Mesendoderm (in vitro differentiated cells): ENCODE measurements at regions not wholly inside any gene's neighbourhood (a gene's known extent, or its start where the extent isn't known, plus 50 kb on each side); places are given as distances from the start of the nearest gene placed in this dataset.
"Not testable (repeated sequence)": the region's sequence is repeated elsewhere in the genome, so short reads cannot be mapped to it uniquely, and the experiment has no call there.

ENCODE experiments used
- DNase-seq: peaks from one replicate; pipeline ENCODE4 v3.0.0; 2013
- H2AK5ac ChIP-seq: 2 replicates; pipeline ENCODE4 v1.6.1; 2013; ENCODE audit warnings: low read length, inconsistent platforms
- H2BK120ac ChIP-seq: 2 replicates; pipeline ENCODE4 v1.6.1; 2013; ENCODE audit warnings: low read depth, mild to moderate bottlenecking, low read length, moderate library complexity, mixed read lengths
- H2BK15ac ChIP-seq: replicated peaks from 2 replicates; pipeline ENCODE4 v1.6.1; 2013; ENCODE audit warnings: low read depth, mild to moderate bottlenecking, moderate library complexity
- H2BK5ac ChIP-seq: 2 replicates; pipeline ENCODE4 v1.6.1; 2013; ENCODE audit warnings: low read length, inconsistent platforms
- H3K18ac ChIP-seq: 2 replicates; pipeline ENCODE4 v1.6.1; 2013; ENCODE audit warnings: mild to moderate bottlenecking, low read length, mixed read lengths
- H3K23ac ChIP-seq: one replicate; pipeline ENCODE4 v1.6.1; 2013; ENCODE audit warnings: low read length
- H3K27ac ChIP-seq: 2 replicates; pipeline ENCODE4 v1.5.1; 2013; ENCODE audit warnings: low read depth, mild to moderate bottlenecking, inconsistent platforms, low read length, moderate library complexity
- H3K27me3 ChIP-seq: 2 replicates; pipeline ENCODE4 v1.6.1; 2013; ENCODE audit warnings: low read length, control low read depth, mild to moderate bottlenecking, inconsistent platforms; ENCODE audit not compliant: insufficient read depth, poor library complexity
- H3K36me3 ChIP-seq: 2 replicates; pipeline ENCODE4 v1.6.1; 2013; ENCODE audit warnings: low read length, inconsistent platforms; ENCODE audit not compliant: control insufficient read depth, insufficient read depth
- H3K4ac ChIP-seq: one replicate; pipeline ENCODE4 v1.6.1; 2013; ENCODE audit warnings: low read depth, mild to moderate bottlenecking, low read length, moderate library complexity
- H3K4me1 ChIP-seq: 2 replicates; pipeline ENCODE4 v1.6.1; 2013; ENCODE audit warnings: low read depth, low read length, inconsistent platforms; ENCODE audit not compliant: control insufficient read depth
- H3K4me2 ChIP-seq: 2 replicates; pipeline ENCODE4 v1.6.1; 2013; ENCODE audit warnings: low read length
- H3K4me3 ChIP-seq: 2 replicates; pipeline ENCODE4 v1.5.1; 2013; ENCODE audit warnings: mild to moderate bottlenecking, low read length
- H3K56ac ChIP-seq: one replicate; pipeline ENCODE4 v1.6.1; 2013; ENCODE audit warnings: low read length
- H3K79me1 ChIP-seq: 2 replicates; pipeline ENCODE4 v1.6.1; 2013; ENCODE audit warnings: low read length, inconsistent platforms
- H3K79me2 ChIP-seq: 2 replicates; pipeline ENCODE4 v1.6.1; 2013; ENCODE audit warnings: mild to moderate bottlenecking, low read length; ENCODE audit not compliant: control insufficient read depth, insufficient read depth
- H3K9ac ChIP-seq: 2 replicates; pipeline ENCODE4 v1.6.1; 2013; ENCODE audit warnings: low read length, inconsistent platforms
- H4K5ac ChIP-seq: one replicate; pipeline ENCODE4 v1.6.1; 2013; ENCODE audit warnings: low read length
- H4K8ac ChIP-seq: one replicate; pipeline ENCODE4 v1.6.1; 2013; ENCODE audit warnings: low read depth, mild to moderate bottlenecking, control low read depth, low read length, moderate library complexity
- WGBS: extraction: QIAGEN DNeasy Blood & Tissue Kit; methylation state at CpG from one replicate; pipeline ENCODE4 v1.1.7; 2013; ENCODE audit warnings: low lambda C conversion rate, missing lambda C conversion rate; ENCODE audit not compliant: insufficient coverage; ENCODE audit errors: extremely low coverage; 5-methylcytosine and 5-hydroxymethylcytosine counted together

GRCh38 chr14:83298016-83298415 is 1764.4 kb upstream of the SEL1L start:
- H2BK5ac ChIP-seq, H3K4me2 ChIP-seq, H3K18ac ChIP-seq, H3K4me1 ChIP-seq, H3K36me3 ChIP-seq, H3K27me3 ChIP-seq, H4K8ac ChIP-seq, H3K79me2 ChIP-seq, H3K56ac ChIP-seq, H3K4me3 ChIP-seq, DNase-seq, H2BK15ac ChIP-seq, H3K79me1 ChIP-seq, H3K27ac ChIP-seq, H3K4ac ChIP-seq, H3K23ac ChIP-seq, H4K5ac ChIP-seq, H2BK120ac ChIP-seq, H2AK5ac ChIP-seq, H3K9ac ChIP-seq: not testable (repeated sequence)
- no CpG with 5 or more reads among the region's 2 CpGs for WGBS

GRCh38 chr14:83300476-83301064 is 1766.9 kb upstream of the SEL1L start:
- Histone ChIP-seq H2BK5ac (no peak overlapping the region), H3K27ac (no peak overlapping the region), H2BK120ac (no peak overlapping the region), H3K4me1 (no peaks in the 10 kb centered on the region), H2BK15ac (no peak overlapping the region), H3K79me1 (no peaks in the 10 kb centered on the region), H4K8ac (no peak overlapping the region), H3K23ac (no peak overlapping the region), H3K9ac (no peak overlapping the region), H3K4ac (no peak overlapping the region), H3K4me2 (no peak overlapping the region), H3K56ac (no peak overlapping the region), H3K4me3 (no peak overlapping the region), H3K79me2 (no peaks in the 10 kb centered on the region), H2AK5ac (no peak overlapping the region), H4K5ac (no peak overlapping the region), H3K27me3 (no peaks in the 10 kb centered on the region), H3K18ac (no peak overlapping the region), H3K36me3 (no peaks in the 10 kb centered on the region)
- no CpG with 5 or more reads among the region's 1 CpG for WGBS
- DNase-seq: peak; percentile 50

GRCh38 chr14:83301791-83302190 is 1768.1 kb upstream of the SEL1L start:
- peaks cover 1% of the 10 kb centered on the region for H3K4me1 ChIP-seq

GRCh38 chr14:83309211-83309610 is 1775.6 kb upstream of the SEL1L start:
- H3K27ac ChIP-seq: peak overlapping the region; percentile 20

More at GRCh38 chr14:83301791-83302190, 1768.1 kb upstream of the SEL1L start:
- no peaks in the 10 kb centered on the region for H3K36me3 ChIP-seq
- no peak overlapping the region for H3K27ac ChIP-seq
- peak; percentile 26 for DNase-seq
- H2BK15ac ChIP-seq: no peak overlapping the region
- no peak overlapping the region for H4K8ac ChIP-seq
- no peaks in the 10 kb centered on the region for H3K27me3 ChIP-seq
- no peaks in the 10 kb centered on the region for H3K79me1 ChIP-seq
- H2AK5ac ChIP-seq: no peak overlapping the region
- H4K5ac ChIP-seq: no peak overlapping the region
- no peak overlapping the region for H2BK5ac ChIP-seq
- no peak overlapping the region for H3K4me3 ChIP-seq
- no peak overlapping the region for H3K23ac ChIP-seq
- H3K9ac ChIP-seq: no peak overlapping the region
- no peak overlapping the region for H3K4me2 ChIP-seq
- H2BK120ac ChIP-seq: no peak overlapping the region
- WGBS: no CpG with 5 or more reads among the region's 3 CpGs
- no peak overlapping the region for H3K56ac ChIP-seq
- no peak overlapping the region for H3K18ac ChIP-seq
- H3K79me2 ChIP-seq: no peaks in the 10 kb centered on the region
- no peak overlapping the region for H3K4ac ChIP-seq

GRCh38 chr14:83309833-83310232 is 1776.2 kb upstream of the SEL1L start:
- H3K9ac ChIP-seq: no peak overlapping the region
- no peaks in the 10 kb centered on the region for H3K79me2 ChIP-seq
- no peaks in the 10 kb centered on the region for H3K36me3 ChIP-seq
- no peak overlapping the region for H3K4me3 ChIP-seq
- no peak overlapping the region for H2BK15ac ChIP-seq
- peak overlapping the region; percentile 67 for H2BK120ac ChIP-seq
- H3K79me1 ChIP-seq: no peaks in the 10 kb centered on the region
- peaks cover 1% of the 10 kb centered on the region for H3K4me1 ChIP-seq
- H2AK5ac ChIP-seq: no peak overlapping the region
- no peak overlapping the region for H3K56ac ChIP-seq
- DNase-seq: peak; percentile 72
- H3K23ac ChIP-seq: no peak overlapping the region
- no peaks in the 10 kb centered on the region for H3K27me3 ChIP-seq
- WGBS: no CpG with 5 or more reads among the region's 3 CpGs
- H4K5ac ChIP-seq: no peak overlapping the region
- no peak overlapping the region for H3K4me2 ChIP-seq
- H4K8ac ChIP-seq: peak overlapping the region; percentile 56
- H3K4ac ChIP-seq: no peak overlapping the region
- peak overlapping the region; percentile 14 for H2BK5ac ChIP-seq
- peak overlapping the region; percentile 12 for H3K27ac ChIP-seq
- H3K18ac ChIP-seq: no peak overlapping the region

More at GRCh38 chr14:83309211-83309610, 1775.6 kb upstream of the SEL1L start:
- peak; percentile 92 for DNase-seq
- Histone ChIP-seq H3K9ac (no peak overlapping the region), H3K4me3 (no peak overlapping the region), H3K23ac (no peak overlapping the region), H2AK5ac (no peak overlapping the region), H3K18ac (peak overlapping the region; percentile 51), H3K36me3 (no peaks in the 10 kb centered on the region), H3K79me2 (no peaks in the 10 kb centered on the region), H2BK120ac (peak overlapping the region; percentile 38), H3K79me1 (no peaks in the 10 kb centered on the region), H4K8ac (no peak overlapping the region), H2BK15ac (no peak overlapping the region), H2BK5ac (peak overlapping the region; percentile 17), H3K4ac (peak overlapping the region; percentile 16), H4K5ac (no peak overlapping the region), H3K27me3 (no peaks in the 10 kb centered on the region), H3K56ac (no peak overlapping the region), H3K4me2 (no peak overlapping the region), H3K4me1 (peaks cover 1% of the 10 kb centered on the region)
- no CpG with 5 or more reads among the region's 1 CpG for WGBS

- no CpG with 5 or more reads among the region's 2 CpGs for WGBS
These were observed 1778.9 kb upstream of the SEL1L start for GRCh38 chr14:83312511-83312910.

More at GRCh38 chr14:83312511-83312910, 1778.9 kb upstream of the SEL1L start:
- no peaks in the 10 kb centered on the region for H3K27me3 ChIP-seq
- H2BK15ac ChIP-seq: no peak overlapping the region
- H3K9ac ChIP-seq: no peak overlapping the region
- no peak overlapping the region for H3K27ac ChIP-seq
- H4K8ac ChIP-seq: no peak overlapping the region
- H3K4ac ChIP-seq: no peak overlapping the region
- no peaks in the 10 kb centered on the region for H3K79me2 ChIP-seq
- no peak overlapping the region for H4K5ac ChIP-seq
- no peak overlapping the region for H3K56ac ChIP-seq
- no peaks in the 10 kb centered on the region for H3K36me3 ChIP-seq
- H3K4me3 ChIP-seq: no peak overlapping the region
- no peaks in the 10 kb centered on the region for H3K4me1 ChIP-seq
- H3K79me1 ChIP-seq: no peaks in the 10 kb centered on the region
- no peak overlapping the region for H2AK5ac ChIP-seq
- H2BK120ac ChIP-seq: no peak overlapping the region
- H2BK5ac ChIP-seq: no peak overlapping the region
- no peak overlapping the region for H3K23ac ChIP-seq
- DNase-seq: no peak
- H3K18ac ChIP-seq: no peak overlapping the region
- H3K4me2 ChIP-seq: no peak overlapping the region
